ENCODE measurements at regions not wholly inside any gene's neighbourhood (a gene's known extent, or its start where the extent isn't known, plus 50 kb on each side); places are given as distances from the start of the nearest gene placed in this dataset.

- H3K4me1 Mint-ChIP-seq (ENCODE audit: low read depth), result no peaks in the 10 kb centered on the region
- no peaks in the 10 kb centered on the region for H3K36me3 Mint-ChIP-seq (ENCODE audit: low read depth)
- H3K9me3 Mint-ChIP-seq, result peaks cover 27% of the 10 kb centered on the region
- DNase-seq, result no peak
- no peak overlapping the region for H3K27ac Mint-ChIP-seq
- CTCF ChIA-PET, result no interaction called here
- H3K27me3 Mint-ChIP-seq (ENCODE audit: low read depth), result no peaks in the 10 kb centered on the region
- intact Hi-C loops (cut with micrococcal nuclease), result no loop called here
- H3K4me3 Mint-ChIP-seq, result no peak overlapping the region
Measured at GRCh38 chr16:62676306-62676705, 640.1 kb upstream of the CDH8 start.

DNA sequence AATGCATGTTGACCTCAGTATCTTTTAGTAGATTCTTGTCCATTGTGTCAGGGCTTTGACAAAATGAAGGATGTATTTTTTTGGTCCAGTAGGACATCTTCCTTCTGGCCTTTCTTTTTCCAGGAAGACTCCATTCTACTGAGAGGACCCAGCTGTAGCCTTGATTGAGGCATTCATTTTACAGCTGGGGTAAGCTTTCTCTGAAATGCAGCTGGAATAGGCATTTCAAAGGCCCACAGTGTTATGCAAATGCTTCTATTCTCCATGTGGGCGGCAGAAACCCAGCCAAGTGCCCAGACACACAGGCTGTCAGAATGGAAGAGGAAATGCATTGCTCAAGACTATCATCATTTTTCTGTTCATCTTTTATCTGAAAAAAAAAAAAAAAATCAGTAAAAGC lies 629.0 kb upstream of the CDH8 start:
- Mint-ChIP-seq H3K9me3 (peaks cover 10% of the 10 kb centered on the region), H3K4me1 (ENCODE audit: low read depth) (no peaks in the 10 kb centered on the region), H3K27me3 (ENCODE audit: low read depth) (no peaks in the 10 kb centered on the region), H3K4me3 (no peak overlapping the region), H3K36me3 (ENCODE audit: low read depth) (no peaks in the 10 kb centered on the region), H3K27ac (no peak overlapping the region)
- CTCF ChIA-PET, result interaction anchor here (0.7 kb wide), 1 partner anchor 52 kb away, joined by 3 read pairs; no protein-coding TSS in a partner anchor
- intact Hi-C loops (cut with micrococcal nuclease), result no loop called here
- no peak for DNase-seq

DNA sequence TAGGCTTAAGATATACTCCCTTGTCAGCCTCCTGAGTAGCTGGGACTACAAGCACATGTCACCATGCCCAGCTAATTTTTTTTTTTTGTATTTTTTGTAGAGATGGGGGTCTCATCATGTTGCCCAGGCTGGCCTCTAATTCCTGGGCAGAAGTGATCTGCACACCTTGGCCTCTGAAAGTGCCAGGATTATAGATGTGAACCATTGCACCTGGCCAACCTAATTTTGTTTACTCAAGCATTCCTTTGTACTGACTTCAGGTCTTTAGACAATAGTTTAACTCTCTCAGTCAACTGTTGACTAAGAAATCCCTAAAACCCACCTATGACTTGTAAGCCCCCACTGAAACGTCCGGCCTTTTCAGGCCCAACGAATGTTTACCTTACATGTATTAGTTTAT lies 628.3 kb upstream of the CDH8 start:
- DNase-seq, result no peak
- Mint-ChIP-seq H3K9me3 (peaks cover 10% of the 10 kb centered on the region), H3K4me1 (ENCODE audit: low read depth) (no peaks in the 10 kb centered on the region), H3K36me3 (ENCODE audit: low read depth) (no peaks in the 10 kb centered on the region), H3K4me3 (no peak overlapping the region), H3K27me3 (ENCODE audit: low read depth) (no peaks in the 10 kb centered on the region), H3K27ac (no peak overlapping the region)
- intact Hi-C loops (cut with micrococcal nuclease), result no loop called here
- CTCF ChIA-PET, result no interaction called here

DNA sequence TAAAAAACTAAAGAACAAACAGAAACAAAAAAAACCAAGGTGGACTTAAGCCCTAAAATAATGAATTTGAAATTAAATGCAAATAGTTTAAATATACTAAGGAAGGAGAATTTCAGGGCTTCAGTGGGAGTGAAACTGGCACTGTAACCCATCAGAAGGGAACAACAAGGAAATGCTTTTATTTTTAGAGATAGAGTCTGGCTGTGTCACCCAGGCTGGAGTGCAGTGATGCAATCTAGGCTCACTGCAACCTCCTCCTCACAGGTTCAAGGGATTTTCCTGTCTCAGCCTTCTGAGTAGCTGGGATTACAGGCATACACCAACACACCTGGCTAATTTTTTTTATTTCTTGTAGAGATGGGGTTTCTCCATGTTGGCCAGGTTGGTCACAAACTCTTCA lies 625.2 kb upstream of the CDH8 start:
- Mint-ChIP-seq H3K27ac (no peak overlapping the region), H3K4me3 (no peak overlapping the region), H3K4me1 (ENCODE audit: low read depth) (no peaks in the 10 kb centered on the region)

GRCh38 chr16:62657116-62657515 lies 620.9 kb upstream of the CDH8 start:
- Mint-ChIP-seq H3K36me3 (ENCODE audit: low read depth) (no peaks in the 10 kb centered on the region), H3K27me3 (ENCODE audit: low read depth) (no peaks in the 10 kb centered on the region), H3K9me3 (peaks cover 9% of the 10 kb centered on the region), H3K4me1 (ENCODE audit: low read depth) (no peaks in the 10 kb centered on the region), H3K27ac (no peak overlapping the region), H3K4me3 (no peak overlapping the region)
- CTCF ChIA-PET, result no interaction called here
- intact Hi-C loops (cut with micrococcal nuclease), result no loop called here
- DNase-seq, result no peak

More for the DNA sequence above, 625.2 kb upstream of the CDH8 start:
- DNase-seq, result no peak
- Mint-ChIP-seq H3K9me3 (peaks cover 6% of the 10 kb centered on the region), H3K27me3 (ENCODE audit: low read depth) (no peaks in the 10 kb centered on the region), H3K36me3 (ENCODE audit: low read depth) (no peaks in the 10 kb centered on the region)
- CTCF ChIA-PET, result no interaction called here
- intact Hi-C loops (cut with micrococcal nuclease), result no loop called here

DNA sequence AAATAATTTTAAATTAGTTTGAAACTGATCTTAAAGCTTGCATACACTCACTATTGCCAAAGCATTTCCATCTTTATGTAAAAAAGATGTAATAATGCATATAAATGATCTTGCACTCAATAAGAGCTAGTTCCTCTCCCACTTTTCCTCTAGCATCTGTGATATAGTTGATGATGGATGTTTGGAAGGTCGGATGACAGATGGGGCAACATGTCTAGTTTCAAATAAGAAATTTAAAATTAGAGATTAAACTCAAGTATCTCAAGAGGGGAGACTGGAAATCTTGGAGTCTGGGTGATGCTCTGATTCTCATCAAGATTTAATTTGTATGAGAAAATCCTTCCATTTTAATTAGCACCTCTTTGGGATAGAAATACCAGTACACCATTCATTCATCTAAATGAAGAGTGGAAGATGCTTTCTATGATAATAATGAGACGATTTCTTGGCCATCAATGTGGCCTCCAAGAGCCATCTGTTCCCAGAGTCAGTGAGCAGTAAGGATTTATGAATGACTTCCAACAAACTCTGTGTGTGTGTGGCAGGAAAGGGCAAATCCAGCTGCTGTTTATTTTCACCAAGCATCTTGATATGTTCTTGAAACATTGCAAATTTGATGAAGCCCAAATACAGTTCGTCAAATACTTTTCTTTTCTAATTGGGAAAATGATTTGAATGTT lies 616.3 kb upstream of the CDH8 start:
- H3K4me3 Mint-ChIP-seq, result no peak overlapping the region
- no peaks in the 10 kb centered on the region for H3K4me1 Mint-ChIP-seq (ENCODE audit: low read depth)
- H3K36me3 Mint-ChIP-seq (ENCODE audit: low read depth), result no peaks in the 10 kb centered on the region
- no peaks in the 10 kb centered on the region for H3K27me3 Mint-ChIP-seq (ENCODE audit: low read depth)
- no peak for DNase-seq
- CTCF ChIA-PET, result no interaction called here
- no peak overlapping the region for H3K27ac Mint-ChIP-seq
- intact Hi-C loops (cut with micrococcal nuclease), result no loop called here
- peaks cover 11% of the 10 kb centered on the region for H3K9me3 Mint-ChIP-seq

DNA sequence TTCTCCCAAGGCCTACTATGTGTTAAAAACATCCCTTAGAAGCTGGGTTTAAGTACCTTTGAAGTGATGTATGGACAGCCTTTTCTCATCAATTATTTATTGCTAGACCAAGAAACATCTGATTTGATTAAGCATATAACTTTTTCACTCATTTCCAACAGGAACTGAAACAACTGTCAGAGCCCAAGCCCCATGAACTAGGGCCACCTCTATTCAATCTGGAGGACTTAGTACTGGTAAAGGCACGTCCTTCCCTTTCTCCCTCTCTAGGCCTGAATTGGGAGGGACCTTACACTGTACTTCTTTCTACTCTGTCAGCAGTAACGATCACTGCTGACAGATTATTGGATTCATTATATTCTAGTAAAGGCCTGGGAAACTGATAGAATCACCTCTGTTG lies 612.0 kb upstream of the CDH8 start:
- Mint-ChIP-seq H3K27ac (no peak overlapping the region), H3K4me1 (ENCODE audit: low read depth) (no peaks in the 10 kb centered on the region), H3K27me3 (ENCODE audit: low read depth) (no peaks in the 10 kb centered on the region), H3K36me3 (ENCODE audit: low read depth) (no peaks in the 10 kb centered on the region), H3K4me3 (no peak overlapping the region), H3K9me3 (peaks cover 8% of the 10 kb centered on the region)
- CTCF ChIA-PET, result no interaction called here
- no peak for DNase-seq
- intact Hi-C loops (cut with micrococcal nuclease), result no loop called here

DNA sequence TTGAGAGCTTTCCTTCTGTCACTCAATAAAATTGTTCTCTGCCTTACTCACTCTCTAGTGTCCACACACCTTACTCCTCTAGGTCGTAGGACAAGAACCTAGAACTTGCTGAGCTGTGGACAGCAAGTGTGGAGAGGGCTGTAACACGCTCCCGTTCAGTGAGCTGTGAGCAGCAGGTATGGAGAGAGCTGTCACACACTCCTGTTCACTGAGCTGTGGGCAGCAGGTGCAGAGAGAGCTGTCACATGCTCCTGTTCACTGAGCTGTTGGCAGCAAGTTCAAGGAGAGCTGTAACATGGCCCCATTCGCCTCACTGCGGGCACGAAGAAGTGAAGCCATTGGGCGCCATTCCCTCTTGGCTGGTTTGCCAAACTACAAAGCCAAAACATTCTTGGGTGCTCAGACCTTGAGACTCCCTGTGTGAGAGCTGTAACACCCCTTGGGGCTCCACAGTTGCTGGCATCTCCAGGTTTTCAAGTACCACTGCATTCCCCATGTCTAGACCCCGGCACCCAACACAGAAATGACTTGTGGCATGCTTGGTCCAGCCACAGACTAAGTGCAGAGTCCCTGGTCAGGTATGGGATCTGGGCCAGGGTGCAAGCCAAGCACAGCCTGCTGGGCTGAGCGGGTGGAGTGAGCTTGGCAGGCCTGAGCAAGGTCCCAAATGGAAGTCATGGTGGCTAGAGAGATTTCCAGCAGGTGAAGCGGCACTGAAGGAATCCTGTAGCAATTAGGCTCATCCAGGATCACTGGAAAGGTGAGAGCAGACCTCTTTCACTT lies 608.0 kb upstream of the CDH8 start:
- intact Hi-C loops (cut with micrococcal nuclease), result no loop called here
- no peaks in the 10 kb centered on the region for H3K27me3 Mint-ChIP-seq (ENCODE audit: low read depth)
- no peak overlapping the region for H3K27ac Mint-ChIP-seq
- H3K4me3 Mint-ChIP-seq, result no peak overlapping the region
- peaks cover 8% of the 10 kb centered on the region for H3K9me3 Mint-ChIP-seq
- H3K36me3 Mint-ChIP-seq (ENCODE audit: low read depth), result no peaks in the 10 kb centered on the region
- no peak for DNase-seq
- CTCF ChIA-PET, result no interaction called here
- no peaks in the 10 kb centered on the region for H3K4me1 Mint-ChIP-seq (ENCODE audit: low read depth)

DNA sequence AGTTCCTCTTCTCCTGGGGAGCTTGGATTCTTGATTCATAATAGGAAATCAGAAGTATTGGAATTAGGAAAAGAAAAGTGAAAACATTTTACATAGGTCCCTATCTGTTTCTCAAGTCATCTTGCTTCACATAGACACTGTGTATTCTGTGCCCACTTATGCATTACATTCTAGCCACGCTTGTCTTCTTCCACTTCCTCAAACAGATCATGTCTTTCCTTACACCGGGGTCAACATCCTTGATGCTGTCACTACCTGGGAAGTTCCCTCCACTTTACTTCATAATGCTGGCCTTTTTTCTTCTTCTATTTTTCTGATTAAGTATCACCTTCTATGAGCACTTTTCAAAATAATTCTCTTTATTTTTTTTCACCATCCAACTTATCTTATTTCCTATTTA lies 606.4 kb upstream of the CDH8 start:
- H3K9me3 Mint-ChIP-seq, result peaks cover 16% of the 10 kb centered on the region
- no peak for DNase-seq
- no peak overlapping the region for H3K4me3 Mint-ChIP-seq
- H3K36me3 Mint-ChIP-seq (ENCODE audit: low read depth), result no peaks in the 10 kb centered on the region
- no peaks in the 10 kb centered on the region for H3K27me3 Mint-ChIP-seq (ENCODE audit: low read depth)
- no peak overlapping the region for H3K27ac Mint-ChIP-seq
- H3K4me1 Mint-ChIP-seq (ENCODE audit: low read depth), result no peaks in the 10 kb centered on the region
- intact Hi-C loops (cut with micrococcal nuclease), result no loop called here
- CTCF ChIA-PET, result no interaction called here

GRCh38 chr16:62639890-62640289 lies 603.7 kb upstream of the CDH8 start:
- intact Hi-C loops (cut with micrococcal nuclease), result no loop called here
- no peak for DNase-seq
- Mint-ChIP-seq H3K36me3 (ENCODE audit: low read depth) (no peaks in the 10 kb centered on the region), H3K4me3 (no peak overlapping the region), H3K27ac (no peak overlapping the region), H3K4me1 (ENCODE audit: low read depth) (no peaks in the 10 kb centered on the region), H3K9me3 (peaks cover 19% of the 10 kb centered on the region), H3K27me3 (ENCODE audit: low read depth) (no peaks in the 10 kb centered on the region)
- CTCF ChIA-PET, result no interaction called here

- no peak for DNase-seq
- CTCF ChIA-PET, result interaction anchor here (0.6 kb wide), 1 partner anchor 93 kb away, joined by 3 read pairs; no protein-coding TSS in a partner anchor
- peaks cover 19% of the 10 kb centered on the region for H3K9me3 Mint-ChIP-seq
- H3K36me3 Mint-ChIP-seq (ENCODE audit: low read depth), result no peaks in the 10 kb centered on the region
- H3K27me3 Mint-ChIP-seq (ENCODE audit: low read depth), result no peaks in the 10 kb centered on the region
- intact Hi-C loops (cut with micrococcal nuclease), result no loop called here
- H3K27ac Mint-ChIP-seq, result no peak overlapping the region
- H3K4me3 Mint-ChIP-seq, result no peak overlapping the region
- no peaks in the 10 kb centered on the region for H3K4me1 Mint-ChIP-seq (ENCODE audit: low read depth)
Measured at GRCh38 chr16:62638964-62639870, 603.0 kb upstream of the CDH8 start.

DNA sequence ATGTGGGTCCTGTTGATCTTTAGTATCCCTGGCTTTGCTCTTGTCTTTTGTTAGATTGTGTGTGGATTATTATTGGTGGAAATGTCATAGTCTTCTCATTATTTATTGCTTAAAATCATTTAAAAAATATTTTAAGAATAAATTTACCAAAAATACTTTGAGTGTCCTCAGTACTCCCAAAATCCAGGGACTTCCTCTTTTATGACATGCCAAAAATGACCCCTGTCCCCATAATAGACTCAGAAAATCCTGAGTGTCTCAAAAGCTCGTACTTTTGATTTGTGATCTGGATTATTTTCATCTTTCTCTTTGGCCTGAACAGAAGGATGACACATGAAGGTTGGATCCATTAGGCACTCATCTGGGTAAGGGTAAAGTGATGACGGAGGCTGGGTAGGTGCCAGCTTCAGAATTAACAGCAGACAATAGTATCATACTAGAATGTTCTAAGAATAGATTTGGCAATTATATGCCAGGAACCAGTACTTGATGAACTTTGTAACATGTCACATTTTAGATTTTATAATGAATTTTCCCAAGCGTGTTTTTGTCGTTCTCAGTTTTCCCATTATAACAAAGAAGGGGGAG lies 602.2 kb upstream of the CDH8 start:
- intact Hi-C loops (cut with micrococcal nuclease), result no loop called here
- H3K27me3 Mint-ChIP-seq (ENCODE audit: low read depth), result no peaks in the 10 kb centered on the region
- no peaks in the 10 kb centered on the region for H3K36me3 Mint-ChIP-seq (ENCODE audit: low read depth)
- H3K4me1 Mint-ChIP-seq (ENCODE audit: low read depth), result no peaks in the 10 kb centered on the region
- H3K4me3 Mint-ChIP-seq, result no peak overlapping the region
- DNase-seq, result no peak
- H3K27ac Mint-ChIP-seq, result no peak overlapping the region
- peaks cover 25% of the 10 kb centered on the region for H3K9me3 Mint-ChIP-seq
- CTCF ChIA-PET, result no interaction called here
